ENCODE measurements at regions not wholly inside any gene's neighbourhood (a gene's known extent, or its start where the extent isn't known, plus 50 kb on each side); places are given as distances from the start of the nearest gene placed in this dataset.

- no peak for TF ChIP-seq YY1 (IDR thresholded peaks at IDR 0.05; ENCODE audit: low read depth, low read length)
Measured at GRCh38 chr2:194723446-194723845, 933.6 kb upstream of the SLC39A10 start (continued).

- Histone ChIP-seq H4K5ac (ENCODE audit: insufficient read length, low read depth, low read length) (no peak overlapping the region), H3K18ac (ENCODE audit: extremely low read depth, low read length) (no peak overlapping the region), H2BK12ac (ENCODE audit: low read depth, low read length) (no peak overlapping the region), H3K79me1 (ENCODE audit: low read depth, low read length) (no peaks in the 10 kb centered on the region), H3K56ac (replicated peaks; ENCODE audit: insufficient read length, low read depth, low read length) (no peak overlapping the region), H3K27me3 (replicated peaks in 1 of 4; ENCODE audit: control insufficient read depth in 3 of 4, extremely low read depth in 1 of 4, insufficient read depth in 3 of 4, low read length in 3 of 4) (no peaks in the 10 kb centered on the region), H2BK5ac (ENCODE audit: low read depth, low read length) (no peak overlapping the region), H3K4me3 (ENCODE audit: extremely low read depth in 1 of 4, insufficient read depth in 2 of 4, low read depth in 3 of 4, low read length in 4 of 4) (no peak overlapping the region), H2BK15ac (ENCODE audit: low read length) (no peak overlapping the region), H3K9me3 (ENCODE audit: insufficient read depth in 2 of 2, low read depth in 1 of 2, low read length in 1 of 2) (no peaks in the 10 kb centered on the region), H4K8ac (ENCODE audit: extremely low read depth, insufficient read depth, low read length) (no peak overlapping the region), H4K20me1 (replicated peaks in 1 of 2; ENCODE audit: control insufficient read depth in 1 of 2, insufficient read depth in 2 of 2, low read length in 2 of 2) (peaks cover 0 to 2% of the 10 kb centered on the region in 2 experiments), H2BK20ac (ENCODE audit: low read length) (no peak overlapping the region), H3K4ac (replicated peaks; ENCODE audit: insufficient read length, low read depth, low read length) (no peak overlapping the region), H3K79me2 (ENCODE audit: control insufficient read depth in 1 of 2, insufficient read depth in 2 of 2, low read length in 2 of 2) (no peaks in the 10 kb centered on the region), H2BK120ac (replicated peaks; ENCODE audit: low read depth, low read length) (no peak overlapping the region), H3K23ac (ENCODE audit: insufficient read length) (no peak overlapping the region), H2AK5ac (ENCODE audit: low read depth, low read length) (no peak overlapping the region), H3K4me1 (replicated peaks in 1 of 4; ENCODE audit: control insufficient read depth in 3 of 4, insufficient read depth in 4 of 4, low read length in 3 of 4) (no peaks in the 10 kb centered on the region), H2AFZ (ENCODE audit: low read length) (no peak overlapping the region), H3K23me2 (ENCODE audit: low read depth, low read length) (no peaks in the 10 kb centered on the region), H3K14ac (ENCODE audit: insufficient read length) (no peak overlapping the region), H3K4me2 (ENCODE audit: insufficient read depth in 1 of 2, low read depth in 2 of 2, low read length in 2 of 2) (no peak overlapping the region), H3K27ac (ENCODE audit: low read depth, low read length) (no peak overlapping the region), H3K36me3 (ENCODE audit: control insufficient read depth in 2 of 4, insufficient read depth in 4 of 4, low read length in 3 of 4) (no peaks in the 10 kb centered on the region), H3K9ac (replicated peaks in 1 of 4; ENCODE audit: extremely low read depth in 1 of 4, low read depth in 3 of 4, low read length in 3 of 4) (peak overlapping the region in 1 of 4 experiments; percentile 34; a peak in 1 of 7 replicates), H4K91ac (replicated peaks; ENCODE audit: insufficient read length, low read length) (no peak overlapping the region)
- POLR2A ChIA-PET (ENCODE audit: partially characterized antibody), result no interaction called here
- CTCF ChIA-PET (ENCODE audit: partially characterized antibody), result interaction anchor here (1.3 kb wide), 1 partner anchor 11 kb away, joined by 3 read pairs; no protein-coding TSS in a partner anchor
- WGBS, 2 experiments (ENCODE audit: extremely low coverage in 1 of 2, insufficient coverage in 1 of 2, insufficient read length in 1 of 2, insufficient replicate concordance in 2 of 2, low coverage in 1 of 2, low lambda C conversion rate in 2 of 2, missing lambda C conversion rate in 1 of 2), result 93% methylated on average over 3 of the region's 3 CpGs; no CpG with 5 or more reads in 1 of the 2 experiments
- FAIRE-seq (no peak), DNase-seq (ENCODE audit: low read depth in 1 of 2, low spot score in 2 of 2) (no peak)
- TF ChIP-seq CEBPB (IDR thresholded peaks at IDR 0.05; ENCODE audit: low read depth, low read length), result no peak
- TF ChIP-seq HDAC2 (IDR thresholded peaks at IDR 0.05; ENCODE audit: borderline replicate concordance in 1 of 2, low read depth in 2 of 2, low read length in 2 of 2), result no peak
- TF ChIP-seq SP4 (IDR thresholded peaks at IDR 0.05; ENCODE audit: low read length), result no peak
- TF ChIP-seq BCL11A (IDR thresholded peaks at IDR 0.05; ENCODE audit: low read depth in 2 of 2, low read length in 2 of 2), result no peak
- no peak for TF ChIP-seq EZH2 (IDR thresholded peaks at IDR 0.05; ENCODE audit: low read depth, low read length, severe bottlenecking)
- no peak for TF ChIP-seq MAX (IDR thresholded peaks at IDR 0.05)
- no peak for TF ChIP-seq CTCF (IDR thresholded peaks at IDR 0.05; ENCODE audit: control extremely low read depth in 1 of 3, insufficient read depth in 1 of 3, low read depth in 1 of 3, low read length in 3 of 3)
- TF ChIP-seq FOSL1 (IDR thresholded peaks at IDR 0.05; ENCODE audit: insufficient read depth, low read depth, low read length), result no peak
- no peak for TF ChIP-seq CBX8 (IDR thresholded peaks at IDR 0.05; ENCODE audit: borderline replicate concordance, low read depth, low read length)
Measured at GRCh38 chr2:194721227-194721626, 935.8 kb upstream of the SLC39A10 start.
